ENCODE measurements at regions not wholly inside any gene's neighbourhood (a gene's known extent, or its start where the extent isn't known, plus 50 kb on each side); places are given as distances from the start of the nearest gene placed in this dataset.

DNA sequence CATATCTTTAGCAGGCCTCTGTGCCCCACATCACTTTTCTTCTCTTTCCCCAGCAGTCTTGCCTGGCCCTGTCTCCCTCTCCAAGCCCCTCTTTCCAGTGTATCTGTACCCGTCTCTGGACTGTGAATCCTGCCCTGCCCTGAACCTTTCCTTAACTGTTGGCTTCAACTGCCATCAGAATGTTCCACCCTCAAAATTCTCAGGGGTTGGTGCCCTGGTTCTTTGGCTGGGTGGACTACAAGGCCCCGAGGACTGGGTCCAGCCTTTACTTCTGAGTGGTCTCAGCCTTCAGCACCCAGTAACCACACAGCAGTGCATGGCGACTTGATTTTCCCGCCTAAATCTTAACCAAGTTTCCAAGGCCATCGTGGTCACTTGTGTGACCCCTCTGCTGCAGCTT lies 333.5 kb upstream of the RGMA start:
- TF ChIP-seq, protein P1, sequence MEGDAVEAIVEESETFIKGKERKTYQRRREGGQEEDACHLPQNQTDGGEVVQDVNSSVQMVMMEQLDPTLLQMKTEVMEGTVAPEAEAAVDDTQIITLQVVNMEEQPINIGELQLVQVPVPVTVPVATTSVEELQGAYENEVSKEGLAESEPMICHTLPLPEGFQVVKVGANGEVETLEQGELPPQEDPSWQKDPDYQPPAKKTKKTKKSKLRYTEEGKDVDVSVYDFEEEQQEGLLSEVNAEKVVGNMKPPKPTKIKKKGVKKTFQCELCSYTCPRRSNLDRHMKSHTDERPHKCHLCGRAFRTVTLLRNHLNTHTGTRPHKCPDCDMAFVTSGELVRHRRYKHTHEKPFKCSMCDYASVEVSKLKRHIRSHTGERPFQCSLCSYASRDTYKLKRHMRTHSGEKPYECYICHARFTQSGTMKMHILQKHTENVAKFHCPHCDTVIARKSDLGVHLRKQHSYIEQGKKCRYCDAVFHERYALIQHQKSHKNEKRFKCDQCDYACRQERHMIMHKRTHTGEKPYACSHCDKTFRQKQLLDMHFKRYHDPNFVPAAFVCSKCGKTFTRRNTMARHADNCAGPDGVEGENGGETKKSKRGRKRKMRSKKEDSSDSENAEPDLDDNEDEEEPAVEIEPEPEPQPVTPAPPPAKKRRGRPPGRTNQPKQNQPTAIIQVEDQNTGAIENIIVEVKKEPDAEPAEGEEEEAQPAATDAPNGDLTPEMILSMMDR (conservative IDR thresholded peaks at IDR 0.05) = no peak
- TF ChIP-seq ZFX (IDR thresholded peaks at IDR 0.05) = no peak
- no peak overlapping the region for H3K27ac ChIP-seq

DNA sequence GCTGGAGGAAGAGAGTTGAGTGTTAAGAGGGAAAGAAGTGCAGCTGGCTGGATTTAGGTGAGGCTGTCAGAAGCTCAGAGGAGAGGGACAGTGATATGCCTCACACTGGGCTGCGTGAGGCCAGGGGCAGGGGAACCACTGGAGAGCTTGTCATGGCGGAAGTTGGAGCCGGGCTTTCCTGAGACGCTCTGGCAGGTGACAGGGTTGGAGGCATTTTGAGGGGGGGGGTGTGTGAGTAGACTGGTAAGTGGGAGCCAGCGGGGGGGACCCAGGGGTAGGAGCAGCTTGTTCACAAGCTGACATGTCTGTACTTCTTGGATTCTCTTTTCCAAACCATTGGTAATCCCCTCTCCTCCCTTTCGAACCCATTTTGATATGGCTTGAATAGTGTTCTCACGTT lies 331.5 kb upstream of the RGMA start:
- no peak for TF ChIP-seq ZFX (IDR thresholded peaks at IDR 0.05)
- TF ChIP-seq, protein P1 (conservative IDR thresholded peaks at IDR 0.05) = no peak

DNA sequence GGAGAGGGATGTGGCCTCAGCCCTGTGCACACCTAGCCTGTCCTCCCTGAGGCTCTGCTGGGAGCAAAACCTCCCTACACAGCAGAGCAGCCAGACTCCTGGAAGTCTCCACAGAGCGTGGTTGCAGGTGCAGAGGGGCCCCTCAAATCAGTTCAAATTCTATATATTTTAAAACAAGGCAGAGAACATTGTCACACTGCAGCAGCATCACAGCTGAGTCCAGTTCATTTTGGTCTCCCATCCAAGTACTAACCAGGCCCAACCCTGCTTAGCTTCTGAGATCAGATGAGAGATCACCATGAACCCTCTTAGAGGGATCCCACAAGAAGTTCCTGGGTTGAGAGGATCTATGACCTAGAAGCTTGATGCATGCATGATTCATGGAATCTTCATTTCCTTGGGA lies 331.0 kb upstream of the RGMA start:
- TF ChIP-seq, protein P1 (conservative IDR thresholded peaks at IDR 0.05) = no peak
- no peak for TF ChIP-seq ZFX (IDR thresholded peaks at IDR 0.05)
- H3K27ac ChIP-seq = no peak overlapping the region

More for the DNA sequence above, 331.5 kb upstream of the RGMA start:
- H3K27ac ChIP-seq = no peak overlapping the region

DNA sequence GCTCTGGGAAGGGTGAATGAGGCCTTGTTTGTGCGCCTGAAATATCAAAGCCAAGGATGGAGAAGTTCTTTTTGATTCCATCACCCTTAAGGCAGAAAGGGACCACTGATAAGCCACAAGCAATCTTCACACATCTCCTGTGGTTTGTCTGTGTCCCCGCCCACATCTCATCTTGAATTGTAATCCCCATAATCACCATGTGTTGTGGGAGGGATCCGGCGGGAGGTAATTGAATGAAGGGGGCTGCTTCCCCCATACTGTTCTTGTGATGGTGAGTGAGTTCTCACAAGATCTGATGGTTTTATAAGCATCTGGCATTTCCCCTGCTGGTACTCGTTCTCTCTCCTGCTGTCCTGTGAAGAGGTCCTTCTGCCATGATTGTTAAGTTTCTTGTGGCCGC lies 329.6 kb upstream of the RGMA start:
- no peak for TF ChIP-seq ZFX (IDR thresholded peaks at IDR 0.05)
- TF ChIP-seq, protein P1 (conservative IDR thresholded peaks at IDR 0.05) = no peak
- no peak overlapping the region for H3K27ac ChIP-seq

DNA sequence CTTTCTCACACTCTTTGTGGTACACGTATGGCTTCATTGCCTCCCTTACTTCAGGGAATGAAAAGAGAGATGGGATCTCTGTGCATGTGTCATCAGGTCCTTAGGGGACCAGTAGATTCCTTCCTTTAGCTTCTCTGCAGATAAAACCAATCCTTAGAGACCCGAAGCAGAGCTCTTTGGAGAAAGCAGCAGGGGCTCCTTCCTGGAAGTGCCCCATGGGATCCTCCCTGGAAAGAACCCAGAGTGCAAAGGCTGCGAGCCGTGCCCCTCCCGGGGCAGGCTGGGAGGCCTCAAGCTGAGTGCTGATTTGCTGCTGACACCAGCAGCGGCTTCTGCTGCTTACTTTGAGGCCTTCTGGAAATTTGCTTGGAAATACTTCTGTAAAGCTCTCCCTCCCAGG lies 328.6 kb upstream of the RGMA start:
- no peak overlapping the region for H3K27ac ChIP-seq
- TF ChIP-seq, protein P1 (conservative IDR thresholded peaks at IDR 0.05) = no peak
- no peak for TF ChIP-seq ZFX (IDR thresholded peaks at IDR 0.05)

DNA sequence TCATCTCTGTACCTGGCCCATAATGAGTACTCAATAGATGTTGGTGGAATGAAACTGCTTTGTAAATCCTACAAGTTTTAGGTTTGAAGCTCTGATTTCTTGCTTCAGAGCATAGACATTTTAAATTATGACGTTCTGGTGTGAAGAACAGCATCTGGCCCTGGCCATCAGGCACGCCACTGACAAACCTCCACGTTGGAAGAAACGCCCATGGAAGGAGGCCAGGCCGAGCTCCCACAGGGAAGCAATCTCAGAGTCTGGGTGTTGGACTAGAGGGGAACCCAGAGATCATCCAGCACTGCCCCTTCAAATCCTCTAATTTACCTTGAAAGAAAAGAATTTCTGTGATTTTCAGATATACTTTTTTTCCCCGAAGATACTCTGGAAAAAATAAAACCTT lies 328.1 kb upstream of the RGMA start:
- no peak for TF ChIP-seq ZFX (IDR thresholded peaks at IDR 0.05)
- TF ChIP-seq, protein P1 (conservative IDR thresholded peaks at IDR 0.05) = no peak

DNA sequence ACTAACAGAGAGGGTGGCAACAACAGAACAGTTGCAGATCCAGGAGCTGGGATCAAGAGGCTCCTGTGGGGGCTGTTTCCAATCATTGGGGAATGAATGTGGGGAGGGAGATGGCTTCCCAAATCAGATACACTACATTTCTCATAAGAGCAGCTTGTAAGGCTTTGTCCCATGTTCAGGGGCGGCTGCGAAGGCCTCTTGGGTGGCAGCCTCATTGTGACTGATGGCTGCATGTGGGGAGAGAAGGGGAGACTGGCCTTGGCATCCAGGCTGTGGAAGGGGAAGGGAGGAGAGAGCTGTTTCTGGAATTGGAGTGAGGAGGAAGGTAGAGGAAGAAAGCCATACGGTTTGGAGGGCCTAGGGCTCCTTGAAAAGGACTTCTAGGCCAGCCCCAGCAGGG lies 326.6 kb upstream of the RGMA start:
- TF ChIP-seq, protein P1 (conservative IDR thresholded peaks at IDR 0.05) = no peak
- TF ChIP-seq ZFX (IDR thresholded peaks at IDR 0.05) = no peak
- no peak overlapping the region for H3K27ac ChIP-seq

More for the DNA sequence above, 328.1 kb upstream of the RGMA start:
- no peak overlapping the region for H3K27ac ChIP-seq

Data from C4-2B (cell line).